ENCODE measurements at regions not wholly inside any gene's neighbourhood (a gene's known extent, or its start where the extent isn't known, plus 50 kb on each side); places are given as distances from the start of the nearest gene placed in this dataset.

- Histone ChIP-seq H3K9me3 (ENCODE audit: control insufficient read depth in 1 of 2, insufficient read depth in 1 of 2, low read length in 2 of 2) (no peaks in the 10 kb centered on the region), H3K4me1 (ENCODE audit: insufficient read depth, low read length) (no peaks in the 10 kb centered on the region), H3K4me3 (ENCODE audit: low read length) (no peak overlapping the region), H3K27ac (ENCODE audit: low read depth in 1 of 2, low read length in 2 of 2) (no peak overlapping the region), H3K36me3 (ENCODE audit: insufficient read depth, low read length) (no peaks in the 10 kb centered on the region), H3K27me3 (ENCODE audit: control insufficient read depth in 1 of 2, insufficient read depth in 2 of 2, low read length in 2 of 2) (no peaks in the 10 kb centered on the region)
- intact Hi-C loops (cut with DNase I, micrococcal nuclease), result no loop called here
- Mint-ChIP-seq H3K27me3 (peaks cover 21% of the 10 kb centered on the region), H3K4me3 (no peak overlapping the region), H3K27ac (no peak overlapping the region), H3K4me1 (ENCODE audit: low read depth) (no peaks in the 10 kb centered on the region), H3K36me3 (ENCODE audit: low read depth) (no peaks in the 10 kb centered on the region), H3K9me3 (no peaks in the 10 kb centered on the region)
- ATAC-seq (ENCODE audit: poor library complexity) (no peak), DNase-seq (no peak)
- ChIA-PET POLR2A (no interaction called here), CTCF (no interaction called here)
- TF ChIP-seq CTCF (IDR thresholded peaks at IDR 0.05), result no peak
Observed at GRCh38 chr14:51458563-51458955, 193.2 kb upstream of the FRMD6 start.

GRCh38 chr14:51460011-51460410, 191.7 kb upstream of the FRMD6 start:
- H3K9me3 Mint-ChIP-seq, result no peaks in the 10 kb centered on the region
- Histone ChIP-seq H3K4me1 (ENCODE audit: insufficient read depth, low read length) (no peaks in the 10 kb centered on the region), H3K27me3 (ENCODE audit: control insufficient read depth in 1 of 2, insufficient read depth in 2 of 2, low read length in 2 of 2) (no peaks in the 10 kb centered on the region), H3K4me3 (ENCODE audit: low read length) (no peak overlapping the region), H3K27ac (ENCODE audit: low read depth in 1 of 2, low read length in 2 of 2) (no peak overlapping the region), H3K9me3 (ENCODE audit: control insufficient read depth in 1 of 2, insufficient read depth in 1 of 2, low read length in 2 of 2) (no peaks in the 10 kb centered on the region), H3K36me3 (ENCODE audit: insufficient read depth, low read length) (no peaks in the 10 kb centered on the region)
- CTCF ChIA-PET, result no interaction called here
- no peaks in the 10 kb centered on the region for H3K4me1 Mint-ChIP-seq (ENCODE audit: low read depth)
- POLR2A ChIA-PET, result no interaction called here
- H3K36me3 Mint-ChIP-seq (ENCODE audit: low read depth), result no peaks in the 10 kb centered on the region
- TF ChIP-seq CTCF (IDR thresholded peaks at IDR 0.05), result no peak
- no peak for ATAC-seq (ENCODE audit: poor library complexity)
- no peak overlapping the region for H3K27ac Mint-ChIP-seq
- H3K4me3 Mint-ChIP-seq, result no peak overlapping the region
- H3K27me3 Mint-ChIP-seq, result peaks cover 17% of the 10 kb centered on the region
- no peak for DNase-seq
- intact Hi-C loops (cut with DNase I, micrococcal nuclease), result no loop called here

DNA sequence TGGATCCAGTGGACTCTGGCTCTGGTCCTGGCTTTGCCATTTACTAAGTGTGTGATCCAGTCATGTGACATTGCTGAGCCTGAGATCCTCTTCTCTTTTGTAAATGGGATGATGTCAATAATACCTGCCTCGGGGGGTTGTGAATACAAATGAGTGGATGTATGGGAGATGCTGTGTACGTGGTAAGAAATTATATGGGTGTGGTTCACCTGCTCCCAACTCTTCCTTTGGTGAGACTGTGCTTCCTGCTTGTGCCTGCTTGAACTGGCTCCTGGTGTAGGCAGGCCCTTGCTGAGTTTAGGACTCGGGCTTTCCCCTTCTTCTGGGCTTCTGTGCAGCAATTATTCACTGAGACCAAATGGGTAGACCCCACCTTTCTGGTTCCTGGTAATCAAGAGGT, 189.5 kb upstream of the FRMD6 start:
- no peaks in the 10 kb centered on the region for H3K9me3 ChIP-seq (ENCODE audit: control insufficient read depth in 1 of 2, insufficient read depth in 1 of 2, low read length in 2 of 2)
- intact Hi-C loops (cut with DNase I, micrococcal nuclease), result no loop called here
- peaks cover 7% of the 10 kb centered on the region for H3K27me3 Mint-ChIP-seq
- CTCF ChIA-PET, result no interaction called here
- ATAC-seq (ENCODE audit: poor library complexity), result no peak
- POLR2A ChIA-PET, result no interaction called here
- H3K4me1 Mint-ChIP-seq (ENCODE audit: low read depth), result no peaks in the 10 kb centered on the region
- H3K4me1 ChIP-seq (ENCODE audit: insufficient read depth, low read length), result no peaks in the 10 kb centered on the region
- no peak overlapping the region for H3K27ac Mint-ChIP-seq
- H3K36me3 ChIP-seq (ENCODE audit: insufficient read depth, low read length), result no peaks in the 10 kb centered on the region
- H3K4me3 Mint-ChIP-seq, result no peak overlapping the region
- no peaks in the 10 kb centered on the region for H3K9me3 Mint-ChIP-seq
- no peak for TF ChIP-seq CTCF (IDR thresholded peaks at IDR 0.05)
- H3K27me3 ChIP-seq (ENCODE audit: control insufficient read depth in 1 of 2, insufficient read depth in 2 of 2, low read length in 2 of 2), result no peaks in the 10 kb centered on the region
- no peak overlapping the region for H3K27ac ChIP-seq (ENCODE audit: low read depth in 1 of 2, low read length in 2 of 2)
- H3K4me3 ChIP-seq (ENCODE audit: low read length), result no peak overlapping the region
- DNase-seq, result no peak
- no peaks in the 10 kb centered on the region for H3K36me3 Mint-ChIP-seq (ENCODE audit: low read depth)
